Heart left ventricle (tissue), 13 donors: ENCODE measurements at regions not wholly inside any gene's neighbourhood (a gene's known extent, or its start where the extent isn't known, plus 50 kb on each side); places are given as distances from the start of the nearest gene placed in this dataset.

ENCODE experiments used
- CTCF ChIP-seq, 12 donors: fragments of 200-600 bp; sonication (generic) in 4 of 12; IDR thresholded peaks; one replicate each; pipeline versions ENCODE4 v1.5.0 to v1.8.0; 2018 to 2022; ENCODE audit warnings: antibody characterized with exemption in 12 of 12, mild to moderate bottlenecking in 5 of 12
- POLR2A ChIP-seq, 2 donors: fragments of 450-650 bp; IDR thresholded peaks; one replicate each; pipeline ENCODE4 v1.6.1; 2017; ENCODE audit warnings: antibody characterized with exemption in 2 of 2, mild to moderate bottlenecking in 2 of 2, moderate library complexity in 2 of 2
- donor health status: ischemic (EF 13 %, LVEDD 7.1; RV severe dilation, severe dysfunction).
- donor health status: DM: no; HTN: yes; CAD: no.
- donor health status: DM: no; HTN: no; CAD: no.
- donor health status: ischemic (EF 25% LVEDD 6.9; RV normal size, moderate dysfunction).
- donor health status: ischemic (EF 25% LVEDD 5.7; RV mildly dilated, moderate dysfunction).
- donor health status: ischemic (EF 35%, LVEDD 5.7; RV mildly dilated, moderate dysfunction).
- donor health status: nonischemic (EF 11% LVEDD 7.7; RV severe dilation, severe dysfunction).
- donor health status: DM: yes; HTN: yes; CAD: no.
- donor health status: PGD.
- donor health status: ischemic (EF 29% LVEDD 5.4; RV normal size, mild dysfunction).
- donor health status: nonischemic (EF 23%, LVEDD 6.1; RV moderate dilation, normal function).

DNA sequence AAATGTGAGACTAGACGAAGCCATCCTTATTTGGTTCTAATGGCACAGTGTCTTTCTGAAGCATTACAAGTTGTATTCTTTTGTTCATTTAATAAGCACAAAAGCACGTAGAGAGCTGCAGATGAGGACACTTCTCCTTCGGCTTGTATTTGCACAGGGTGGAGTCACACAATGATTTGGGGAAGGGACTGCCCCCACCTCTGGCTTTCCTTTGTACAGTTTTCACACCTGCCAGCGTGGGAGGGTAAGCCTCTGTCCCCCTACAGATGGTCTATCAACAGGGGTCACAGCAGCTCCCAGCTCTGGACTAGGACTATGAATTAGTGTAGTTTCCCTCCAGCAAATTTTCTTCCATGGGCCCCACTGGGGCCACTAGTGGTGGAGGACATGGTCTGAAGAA lies 108.2 kb upstream of the KLHL14 start:
- no peak for TF ChIP-seq CTCF (IDR thresholded peaks at IDR 0.05)
- no peak for TF ChIP-seq POLR2A (IDR thresholded peaks at IDR 0.05)
